ENCODE measurements at regions not wholly inside any gene's neighbourhood (a gene's known extent, or its start where the extent isn't known, plus 50 kb on each side); places are given as distances from the start of the nearest gene placed in this dataset.

DNA sequence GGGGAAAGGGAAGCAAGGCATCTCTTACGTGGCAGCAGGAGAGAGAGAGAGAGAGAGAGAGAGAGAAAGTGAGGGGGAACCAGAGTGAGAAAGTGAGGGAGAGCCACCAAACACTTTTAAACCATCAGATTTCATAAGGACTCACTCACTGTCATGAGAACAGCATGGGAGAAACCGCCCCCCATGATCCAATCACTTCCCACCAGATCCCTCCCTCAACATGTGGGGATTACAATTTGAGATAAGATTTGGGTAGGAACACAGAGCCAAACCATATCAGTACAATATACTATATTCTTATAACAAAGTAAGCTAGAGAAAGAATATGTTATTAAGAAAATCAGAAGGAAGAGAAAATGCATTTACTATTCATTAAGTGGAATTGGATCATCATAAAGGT is 53.7 kb upstream of the PLXNC1 start:
- TF ChIP-seq POLR2A (IDR thresholded peaks at IDR 0.05): no peak
- TF ChIP-seq, protein P1, sequence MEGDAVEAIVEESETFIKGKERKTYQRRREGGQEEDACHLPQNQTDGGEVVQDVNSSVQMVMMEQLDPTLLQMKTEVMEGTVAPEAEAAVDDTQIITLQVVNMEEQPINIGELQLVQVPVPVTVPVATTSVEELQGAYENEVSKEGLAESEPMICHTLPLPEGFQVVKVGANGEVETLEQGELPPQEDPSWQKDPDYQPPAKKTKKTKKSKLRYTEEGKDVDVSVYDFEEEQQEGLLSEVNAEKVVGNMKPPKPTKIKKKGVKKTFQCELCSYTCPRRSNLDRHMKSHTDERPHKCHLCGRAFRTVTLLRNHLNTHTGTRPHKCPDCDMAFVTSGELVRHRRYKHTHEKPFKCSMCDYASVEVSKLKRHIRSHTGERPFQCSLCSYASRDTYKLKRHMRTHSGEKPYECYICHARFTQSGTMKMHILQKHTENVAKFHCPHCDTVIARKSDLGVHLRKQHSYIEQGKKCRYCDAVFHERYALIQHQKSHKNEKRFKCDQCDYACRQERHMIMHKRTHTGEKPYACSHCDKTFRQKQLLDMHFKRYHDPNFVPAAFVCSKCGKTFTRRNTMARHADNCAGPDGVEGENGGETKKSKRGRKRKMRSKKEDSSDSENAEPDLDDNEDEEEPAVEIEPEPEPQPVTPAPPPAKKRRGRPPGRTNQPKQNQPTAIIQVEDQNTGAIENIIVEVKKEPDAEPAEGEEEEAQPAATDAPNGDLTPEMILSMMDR (IDR thresholded peaks at IDR 0.05): no peak

Data from Peyer's patch (tissue), 4 donors.